ENCODE measurements at regions not wholly inside any gene's neighbourhood (a gene's known extent, or its start where the extent isn't known, plus 50 kb on each side); places are given as distances from the start of the nearest gene placed in this dataset.

- Histone ChIP-seq H3K9me2 (ENCODE audit: insufficient read depth, low read length) (no peaks in the 10 kb centered on the region), H4K20me1 (ENCODE audit: insufficient read depth) (no peaks in the 10 kb centered on the region), H3K4me2 (ENCODE audit: low read length) (no peak overlapping the region), H3K9ac (ENCODE audit: low read length) (no peak overlapping the region), H3K79me2 (replicated peaks; ENCODE audit: insufficient read depth, low read length) (no peaks in the 10 kb centered on the region), H3K4me3 (ENCODE audit: low read length) (no peak overlapping the region), H3K36me3 (ENCODE audit: insufficient read depth, low read length) (no peaks in the 10 kb centered on the region), H2AFZ (ENCODE audit: low read depth, low read length) (no peak overlapping the region), H3K27ac (ENCODE audit: low read length) (no peak overlapping the region), H3K9me3 (ENCODE audit: low read length) (no peaks in the 10 kb centered on the region), H3K27me3 (ENCODE audit: insufficient read depth, low read depth, low read length) (no peaks in the 10 kb centered on the region), H3F3A (ENCODE audit: insufficient read depth, low read length, poor library complexity, severe bottlenecking) (no peaks in the 10 kb centered on the region)
- no peak for TF ChIP-seq POLR2AphosphoS5 (IDR thresholded peaks at IDR 0.05)
- TF ChIP-seq MXI1 (conservative IDR thresholded peaks at IDR 0.05; ENCODE audit: poor library complexity, severe bottlenecking): no peak
- no peak for TF ChIP-seq TAF1 (IDR thresholded peaks at IDR 0.05; ENCODE audit: low read depth)
- TF ChIP-seq REST (IDR thresholded peaks at IDR 0.05; ENCODE audit: borderline replicate concordance): no peak
- no peak for TF ChIP-seq SMC3 (conservative IDR thresholded peaks at IDR 0.05; ENCODE audit: poor library complexity)
- no peak for TF ChIP-seq CTCF (IDR thresholded peaks at IDR 0.05; ENCODE audit: poor library complexity, severe bottlenecking)
- TF ChIP-seq RAD21 (conservative IDR thresholded peaks at IDR 0.05): no peak
- no peak for TF ChIP-seq EP300 (conservative IDR thresholded peaks at IDR 0.05; ENCODE audit: poor library complexity, severe bottlenecking)
- no peak for TF ChIP-seq EZH2 (IDR thresholded peaks at IDR 0.05; ENCODE audit: borderline replicate concordance, insufficient read depth, low read length, poor library complexity, severe bottlenecking)
Observed at GRCh38 chr13:82800391-82800790, 1081.9 kb downstream of the SLITRK1 start.

GRCh38 chr13:82797876-82798275, 1084.4 kb downstream of the SLITRK1 start:
- Histone ChIP-seq H4K20me1 (ENCODE audit: insufficient read depth) (no peaks in the 10 kb centered on the region), H3K9me2 (ENCODE audit: insufficient read depth, low read length) (no peaks in the 10 kb centered on the region), H3K27ac (ENCODE audit: low read length) (no peak overlapping the region), H3K4me3 (ENCODE audit: low read length) (no peak overlapping the region), H2AFZ (ENCODE audit: low read depth, low read length) (no peak overlapping the region), H3K27me3 (ENCODE audit: insufficient read depth, low read depth, low read length) (no peaks in the 10 kb centered on the region), H3K4me2 (ENCODE audit: low read length) (no peak overlapping the region), H3K9me3 (ENCODE audit: low read length) (no peaks in the 10 kb centered on the region), H3K36me3 (ENCODE audit: insufficient read depth, low read length) (no peaks in the 10 kb centered on the region), H3K79me2 (replicated peaks; ENCODE audit: insufficient read depth, low read length) (no peaks in the 10 kb centered on the region), H3K9ac (ENCODE audit: low read length) (no peak overlapping the region), H3F3A (ENCODE audit: insufficient read depth, low read length, poor library complexity, severe bottlenecking) (no peaks in the 10 kb centered on the region)
- TF ChIP-seq MXI1 (conservative IDR thresholded peaks at IDR 0.05; ENCODE audit: poor library complexity, severe bottlenecking) (no peak), TAF1 (IDR thresholded peaks at IDR 0.05; ENCODE audit: low read depth) (no peak), RAD21 (conservative IDR thresholded peaks at IDR 0.05) (no peak), CTCF (IDR thresholded peaks at IDR 0.05; ENCODE audit: poor library complexity, severe bottlenecking) (no peak), SMC3 (conservative IDR thresholded peaks at IDR 0.05; ENCODE audit: poor library complexity) (no peak), EZH2 (IDR thresholded peaks at IDR 0.05; ENCODE audit: borderline replicate concordance, insufficient read depth, low read length, poor library complexity, severe bottlenecking) (no peak), EP300 (conservative IDR thresholded peaks at IDR 0.05; ENCODE audit: poor library complexity, severe bottlenecking) (no peak), POLR2AphosphoS5 (IDR thresholded peaks at IDR 0.05) (no peak), REST (IDR thresholded peaks at IDR 0.05; ENCODE audit: borderline replicate concordance) (no peak)
